GM12892 (cell line): ENCODE measurements at regions not wholly inside any gene's neighbourhood (a gene's known extent, or its start where the extent isn't known, plus 50 kb on each side); places are given as distances from the start of the nearest gene placed in this dataset.

Source experiments
- DNase-seq: peaks from one replicate; pipeline ENCODE4 v3.0.0; 2011; ENCODE audit not compliant: insufficient read length
- FAIRE-seq: peaks from 2 replicates; lab custom pipeline; 2011; peaks lifted over from hg19 to GRCh38; lab: Jason Lieb, UNC
- POLR2A ChIP-seq: IDR thresholded peaks from 2 replicates; pipeline ENCODE4 v1.6.1; 2011; ENCODE audit warnings: low read depth, low read length, control low read depth
- POLR2AphosphoS5 ChIP-seq: IDR thresholded peaks from 2 replicates; pipeline ENCODE4 v1.6.1; 2011; ENCODE audit warnings: low read depth, low read length, control low read depth
- TAF1 ChIP-seq: IDR thresholded peaks from 2 replicates; pipeline ENCODE4 v1.6.1; 2011; ENCODE audit warnings: low read depth, mild to moderate bottlenecking, control low read depth, low read length, borderline replicate concordance

- DNase-seq (no peak), FAIRE-seq (no peak)
- no peak for TF ChIP-seq POLR2AphosphoS5
Observed at GRCh38 chr12:105554856-105555255, 224.4 kb downstream of the C12orf75 start.

- TF ChIP-seq POLR2A (no peak), TAF1 (no peak), POLR2AphosphoS5 (no peak)
- FAIRE-seq = no peak
- no peak for DNase-seq
Observed at GRCh38 chr12:105555556-105556295, 225.2 kb downstream of the C12orf75 start.

GRCh38 chr12:105559310-105559709 is 228.8 kb downstream of the C12orf75 start:
- TF ChIP-seq POLR2A = no peak
- no peak for TF ChIP-seq POLR2AphosphoS5
- TF ChIP-seq TAF1 = no peak
- FAIRE-seq (no peak), DNase-seq (no peak)

- no peak for DNase-seq
- no peak for TF ChIP-seq TAF1
- TF ChIP-seq POLR2A = no peak
- no peak for TF ChIP-seq POLR2AphosphoS5
- no peak for FAIRE-seq
Observed at GRCh38 chr12:105561546-105562198, 231.2 kb downstream of the C12orf75 start.

GRCh38 chr12:105562199-105562971 is 231.9 kb downstream of the C12orf75 start:
- no peak for TF ChIP-seq POLR2A
- no peak for TF ChIP-seq TAF1
- TF ChIP-seq POLR2AphosphoS5 = no peak
- FAIRE-seq (no peak), DNase-seq (no peak)

- FAIRE-seq = no peak
- no peak for TF ChIP-seq POLR2AphosphoS5
- no peak for TF ChIP-seq POLR2A
- no peak for TF ChIP-seq TAF1
Observed at GRCh38 chr12:105567061-105567460, 236.6 kb downstream of the C12orf75 start.

GRCh38 chr12:105569886-105570285 is 239.4 kb downstream of the C12orf75 start:
- TF ChIP-seq TAF1 (no peak), POLR2A (no peak), POLR2AphosphoS5 (no peak)
- no peak for FAIRE-seq

More at GRCh38 chr12:105567061-105567460, 236.6 kb downstream of the C12orf75 start:
- DNase-seq = no peak

GRCh38 chr12:105570944-105571343 is 240.5 kb downstream of the C12orf75 start:
- TF ChIP-seq POLR2A (no peak), TAF1 (no peak), POLR2AphosphoS5 (no peak)
- no peak for DNase-seq
- FAIRE-seq = no peak

More at GRCh38 chr12:105569886-105570285, 239.4 kb downstream of the C12orf75 start:
- no peak for DNase-seq

GRCh38 chr12:105573574-105573973 is 243.1 kb downstream of the C12orf75 start:
- DNase-seq (no peak), FAIRE-seq (no peak)
- TF ChIP-seq POLR2AphosphoS5 (no peak), POLR2A (no peak), TAF1 (no peak)

GRCh38 chr12:105574056-105574715 is 243.7 kb downstream of the C12orf75 start:
- TF ChIP-seq TAF1 (no peak), POLR2AphosphoS5 (no peak), POLR2A (no peak)
- FAIRE-seq (no peak), DNase-seq (no peak)

- TF ChIP-seq POLR2AphosphoS5 (no peak), POLR2A (no peak), TAF1 (no peak)
- FAIRE-seq (no peak), DNase-seq (no peak)
Observed at GRCh38 chr12:105575235-105575634, 244.7 kb downstream of the C12orf75 start.
